Hematopoietic multipotent progenitor cell treated with erythropoietin and hydrocortisone succinate and interleukin-3 and kit ligand, for 15 days (in vitro differentiated cells): ENCODE measurements at regions not wholly inside any gene's neighbourhood (a gene's known extent, or its start where the extent isn't known, plus 50 kb on each side); places are given as distances from the start of the nearest gene placed in this dataset.

Source experiments
- DNase-seq: peaks from one replicate; pipeline ENCODE4 v3.0.0-alpha.2; 2015; ENCODE audit warnings: low spot score

DNA sequence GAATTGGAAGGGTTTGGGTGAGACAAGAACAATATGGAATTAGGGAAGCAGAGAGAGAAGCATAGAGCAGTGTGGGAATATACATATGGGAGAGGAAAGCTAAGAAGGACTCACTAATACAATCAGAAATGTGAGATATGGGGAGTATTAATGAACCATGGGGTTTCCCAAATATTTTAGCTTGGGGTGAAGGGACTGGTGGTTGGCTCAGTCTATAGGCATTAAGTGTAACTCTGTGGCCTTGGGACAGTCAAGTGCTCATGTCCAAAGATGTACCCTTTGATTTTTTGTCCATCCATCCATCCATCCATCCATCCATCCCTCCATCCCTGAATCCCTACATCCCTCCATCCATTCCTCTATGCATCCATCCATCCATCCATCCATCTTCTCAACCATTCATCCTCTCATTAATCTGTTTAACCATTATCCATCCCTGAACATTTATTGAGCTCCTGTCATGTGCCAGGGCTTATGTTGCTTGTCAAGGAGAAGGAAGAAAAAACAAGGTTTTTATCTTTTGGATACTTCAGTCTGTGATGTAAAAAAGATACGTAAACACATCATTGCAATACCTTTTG lies 263.4 kb upstream of the CHD6 start:
- no peak for DNase-seq

DNA sequence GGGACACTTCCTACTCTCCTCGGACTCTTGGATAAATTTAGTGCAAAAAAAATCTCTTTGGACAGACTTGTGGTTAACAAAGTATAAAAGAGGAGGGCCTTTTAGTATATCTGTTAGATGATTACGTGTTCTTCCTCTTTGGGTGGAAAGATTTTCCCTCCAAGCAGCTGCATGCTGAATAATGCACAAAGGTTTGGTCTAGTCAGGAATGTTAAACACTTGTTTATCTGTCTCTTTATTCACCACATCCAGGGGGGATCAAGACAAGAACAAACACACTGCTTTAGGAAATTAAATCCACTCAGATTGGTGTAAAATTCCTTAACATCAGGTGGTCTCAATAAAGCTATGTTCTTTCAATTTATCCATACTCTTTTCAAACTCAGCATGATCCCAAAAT lies 260.9 kb upstream of the CHD6 start:
- DNase-seq = no peak

DNA sequence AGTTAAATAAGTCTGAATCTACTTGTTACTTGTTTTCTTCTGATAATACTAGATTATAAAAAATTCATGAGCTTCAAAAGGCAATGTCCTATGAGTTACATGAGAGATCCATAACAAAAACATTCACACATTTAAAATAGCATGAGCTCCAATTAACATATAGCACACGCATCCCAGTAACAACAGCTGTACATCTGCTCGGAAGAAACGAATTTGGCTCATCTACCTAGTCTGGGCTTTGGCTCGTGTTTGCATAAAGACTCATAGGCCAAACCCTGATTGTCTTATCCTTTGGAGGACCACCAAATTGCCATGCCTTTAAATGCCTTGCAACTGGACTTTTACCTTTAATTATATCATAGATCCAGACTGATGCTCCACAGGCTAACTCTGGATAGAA lies 259.7 kb upstream of the CHD6 start:
- DNase-seq = no peak

DNA sequence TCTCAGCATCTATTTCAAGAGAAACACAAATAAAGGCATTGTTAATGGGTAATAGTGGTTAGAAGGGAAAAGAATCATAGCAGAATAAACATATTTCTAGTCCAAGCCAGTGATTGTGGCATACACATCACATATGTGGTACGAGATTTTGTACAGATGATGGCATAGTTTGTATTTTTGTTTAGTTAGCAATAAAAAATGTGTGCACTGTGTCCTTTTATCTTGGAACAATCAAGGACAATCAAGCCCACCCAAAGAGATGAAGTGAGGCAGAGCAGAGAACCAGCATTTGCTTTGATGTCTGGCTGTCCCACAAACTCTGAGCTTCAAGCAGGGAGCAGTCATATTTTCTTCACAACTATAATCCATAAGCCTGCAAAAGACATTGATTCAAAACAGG lies 256.5 kb upstream of the CHD6 start:
- DNase-seq = no peak

DNA sequence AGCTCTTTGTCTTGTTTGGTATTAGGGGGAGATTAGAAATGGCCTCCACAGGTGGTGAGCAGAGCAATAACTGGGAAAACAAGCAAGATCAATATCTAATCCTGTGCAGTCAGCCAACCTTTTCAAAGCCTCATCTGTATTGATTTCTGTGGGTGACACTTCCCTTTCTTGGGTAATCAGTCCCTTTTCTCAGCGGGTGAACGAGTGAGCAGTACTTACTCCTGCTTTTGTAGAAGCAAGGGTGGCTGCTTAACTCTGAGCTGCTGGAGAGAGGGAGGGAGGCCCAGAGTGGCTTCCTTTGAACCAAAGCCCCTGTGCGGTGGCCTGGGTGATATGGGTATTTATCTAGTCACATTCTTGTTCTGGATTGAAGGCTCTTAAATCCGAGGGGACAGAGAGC lies 254.8 kb upstream of the CHD6 start:
- no peak for DNase-seq

DNA sequence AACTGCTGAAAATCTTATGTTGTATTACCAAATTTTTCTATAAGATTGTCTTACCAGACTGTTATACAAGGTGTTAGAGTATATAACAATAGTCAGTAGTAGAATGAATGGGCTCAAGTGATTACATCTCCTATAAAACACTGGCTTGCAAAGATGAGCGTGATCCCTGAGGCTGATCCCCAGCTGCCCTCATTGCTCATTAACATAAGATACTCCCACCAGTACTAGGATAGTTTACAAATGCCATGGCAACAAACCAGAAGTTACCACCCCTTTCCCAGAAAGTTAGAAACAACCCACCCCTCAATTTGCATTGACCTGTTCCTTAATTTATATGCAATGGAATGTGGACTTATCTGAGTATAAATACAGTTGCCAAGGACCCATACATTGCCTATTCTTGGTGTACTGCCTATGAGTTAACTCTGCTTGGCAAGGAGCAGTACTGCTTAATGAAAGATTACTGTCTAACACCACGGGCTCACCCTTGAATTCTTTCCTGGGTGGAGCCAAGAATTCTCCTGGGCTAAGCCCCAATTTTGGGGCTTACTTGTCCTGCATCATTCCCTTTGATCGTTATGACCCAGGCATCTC lies 252.8 kb upstream of the CHD6 start:
- no peak for DNase-seq

DNA sequence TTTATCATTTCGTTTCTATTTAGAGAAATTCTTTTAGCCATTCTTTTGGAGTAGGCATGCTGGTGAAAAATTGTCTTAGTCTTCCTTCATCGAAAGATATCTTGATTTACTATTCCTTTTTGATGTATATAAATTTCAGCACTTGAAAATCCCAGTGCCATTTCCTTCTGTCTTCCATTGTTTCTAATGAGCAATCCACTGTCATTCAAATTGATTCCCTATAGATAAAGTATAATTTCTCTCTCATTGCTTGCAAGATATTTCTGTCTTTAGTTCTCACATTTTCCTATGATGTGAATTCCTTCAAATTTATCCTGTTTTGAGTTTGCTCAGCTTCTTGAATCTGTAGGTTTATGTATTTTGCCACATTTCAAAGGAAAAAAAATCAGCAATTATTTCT lies 251.1 kb upstream of the CHD6 start:
- no peak for DNase-seq

DNA sequence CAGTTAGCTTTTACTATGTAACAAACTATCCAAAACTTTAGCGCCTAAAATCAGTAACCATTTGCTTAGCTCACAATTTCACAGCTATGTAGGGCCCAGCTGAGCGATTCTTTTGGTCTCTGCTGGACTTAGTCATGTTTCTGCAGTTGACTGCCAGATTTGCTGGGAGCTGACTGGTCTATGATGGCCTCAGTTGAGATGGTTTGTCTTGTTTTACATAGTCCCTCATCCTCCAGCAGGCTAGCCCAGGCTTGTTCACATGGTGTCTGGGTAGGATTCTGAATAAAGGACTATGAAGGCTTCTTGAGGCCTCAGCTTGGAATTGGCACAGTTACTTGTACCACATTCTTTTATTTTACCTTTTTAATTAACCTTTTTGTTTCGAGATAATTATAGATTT lies 247.8 kb upstream of the CHD6 start:
- no peak for DNase-seq

DNA sequence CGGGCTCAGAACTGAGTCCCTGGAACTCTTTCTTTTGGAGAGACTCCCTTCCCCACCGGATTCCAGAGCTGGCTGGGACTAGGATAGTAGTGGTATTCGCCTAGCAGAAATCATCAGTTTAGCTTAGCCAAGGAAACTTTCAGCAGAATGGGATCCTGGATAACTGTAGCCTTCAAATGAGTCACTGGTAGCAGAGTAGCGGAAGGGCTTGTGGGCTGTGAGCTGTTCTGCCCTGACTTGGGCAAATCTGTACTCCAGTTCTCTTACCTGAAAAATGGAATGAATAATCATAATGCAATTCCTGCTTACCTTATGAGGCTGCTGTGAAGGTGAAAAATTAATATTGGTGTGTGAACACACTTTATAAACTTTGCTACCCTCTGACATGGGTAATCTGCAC lies 244.3 kb upstream of the CHD6 start:
- DNase-seq = no peak

DNA sequence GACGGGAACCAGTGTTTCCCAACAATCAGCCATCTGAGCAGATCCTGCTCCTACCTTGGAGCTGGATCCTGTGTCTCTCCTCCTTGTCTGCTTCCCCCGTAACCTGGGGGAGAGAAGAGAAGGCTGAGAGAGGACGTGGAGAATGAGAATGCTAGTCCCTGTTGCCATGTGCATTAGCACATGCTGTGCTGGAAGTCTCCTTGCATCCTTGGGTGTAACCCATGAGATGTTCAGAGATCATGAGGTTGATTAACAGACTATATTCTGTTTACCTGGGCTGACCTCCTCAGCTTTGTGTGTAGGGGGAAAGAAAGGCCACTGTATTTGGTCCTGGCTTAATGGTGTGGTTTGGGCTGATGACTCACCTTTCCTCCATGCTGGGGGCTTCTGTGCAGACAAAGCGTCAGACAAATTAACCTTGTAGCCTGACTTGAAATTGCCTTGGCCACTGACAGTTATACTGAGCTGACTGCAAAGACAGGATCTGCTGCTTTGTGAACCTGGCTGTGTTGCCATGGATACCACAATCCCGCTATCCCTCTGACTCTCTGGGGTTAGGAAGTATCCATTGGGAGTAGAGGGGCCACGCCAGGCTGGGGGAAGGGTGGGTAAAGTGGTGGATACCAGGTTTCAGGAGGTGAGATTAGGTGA lies 243.7 kb upstream of the CHD6 start:
- DNase-seq = no peak

DNA sequence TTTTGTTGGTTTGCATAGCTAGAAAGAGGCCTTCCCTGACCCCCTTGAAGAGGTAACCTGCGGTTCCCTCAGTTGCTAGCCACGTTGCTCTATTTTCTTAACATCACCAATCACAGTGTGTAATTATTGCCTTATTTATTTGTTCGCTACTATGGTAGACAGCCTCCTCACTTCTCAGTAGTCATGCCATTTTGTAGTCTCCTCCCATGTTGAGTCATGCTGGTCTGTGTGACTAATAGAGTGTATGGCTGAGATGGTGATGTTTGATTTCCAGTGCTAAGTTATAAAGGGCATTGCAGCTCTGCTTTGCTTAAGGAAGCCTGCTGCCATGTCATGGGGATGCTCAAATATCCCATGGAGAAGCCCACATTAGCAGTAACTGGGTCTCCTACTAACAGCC lies 236.6 kb upstream of the CHD6 start:
- no peak for DNase-seq

DNA sequence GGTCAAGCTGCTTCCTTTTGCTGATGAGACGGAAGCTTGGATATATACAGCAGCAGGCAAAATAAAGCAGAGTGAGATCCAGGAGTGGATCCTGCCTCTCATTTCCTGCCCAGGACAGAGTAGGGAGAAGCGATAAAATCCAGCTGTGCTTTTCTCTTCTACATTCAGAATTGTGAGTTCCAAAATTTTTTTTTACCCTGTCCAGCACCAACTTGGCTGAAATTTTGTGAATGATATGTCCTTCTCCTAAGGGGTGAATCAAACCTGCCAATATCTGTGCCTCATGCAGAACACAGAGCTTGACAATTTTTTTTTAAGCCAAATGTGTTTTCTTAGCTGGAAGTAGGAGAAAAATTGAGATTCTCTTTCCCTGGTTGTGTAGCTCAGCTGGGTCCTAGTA lies 235.6 kb upstream of the CHD6 start:
- no peak for DNase-seq

DNA sequence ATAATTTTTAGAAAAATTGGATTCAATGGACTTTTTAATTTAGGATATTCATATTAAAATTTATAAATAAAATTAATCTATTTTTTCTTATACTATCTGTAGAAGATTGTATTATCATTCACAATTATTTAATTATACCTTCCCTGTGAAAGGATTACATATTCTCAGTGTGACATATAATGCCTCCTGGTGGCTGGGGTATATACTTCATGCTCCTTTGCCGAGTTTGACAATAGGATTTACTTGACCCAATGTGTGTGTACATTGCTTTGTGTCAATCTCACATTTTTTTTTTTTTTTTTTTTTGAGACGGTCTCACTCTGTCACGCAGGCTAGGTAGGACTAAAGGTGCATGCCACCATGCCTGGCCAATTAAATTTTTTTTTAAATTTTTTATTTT lies 230.0 kb upstream of the CHD6 start:
- DNase-seq = no peak

DNA sequence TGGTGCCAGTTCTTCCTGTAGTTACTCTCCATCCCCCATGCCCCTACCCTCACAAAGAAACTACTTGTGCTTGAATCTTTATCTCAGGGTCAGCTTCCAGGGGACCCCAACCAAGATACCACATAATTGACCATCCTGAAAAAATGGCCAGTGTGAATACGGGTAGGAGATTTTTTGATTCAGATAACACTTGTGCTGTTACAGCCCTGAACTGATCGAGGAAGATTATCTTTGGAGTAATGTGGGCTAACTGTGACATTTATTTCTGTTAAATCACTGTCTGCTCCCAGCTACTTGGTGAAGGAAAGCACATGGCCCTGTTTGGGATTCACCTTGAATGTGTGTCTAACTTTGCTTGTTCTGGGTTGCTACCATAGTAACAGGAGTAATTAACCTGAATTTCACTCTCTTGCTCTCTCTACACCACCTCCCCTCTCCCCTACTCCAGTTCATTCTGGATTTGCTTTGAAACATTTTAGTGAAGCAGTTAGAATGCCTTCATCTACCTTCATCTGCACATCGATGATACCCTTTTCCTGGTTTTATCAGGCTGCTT lies 219.6 kb upstream of the CHD6 start:
- no peak for DNase-seq

DNA sequence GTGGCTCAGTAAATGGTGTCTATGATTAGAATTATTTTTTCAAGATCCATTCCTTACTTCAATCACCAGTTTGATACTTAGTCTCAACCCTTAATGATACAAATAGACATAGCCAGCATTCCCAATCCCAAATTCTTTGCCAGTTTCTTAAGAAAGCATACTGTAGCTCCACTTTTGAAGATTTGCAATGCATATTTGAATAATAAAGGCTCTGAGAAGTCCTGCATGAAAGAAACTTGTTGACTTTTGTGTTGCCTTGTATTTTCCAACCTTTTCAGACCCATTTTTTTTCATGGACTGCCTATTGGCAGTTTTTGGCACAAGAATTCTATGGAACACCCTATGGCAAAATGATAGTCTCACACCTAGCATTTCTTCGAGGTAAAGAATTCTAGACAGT lies 215.6 kb upstream of the CHD6 start:
- DNase-seq = no peak

DNA sequence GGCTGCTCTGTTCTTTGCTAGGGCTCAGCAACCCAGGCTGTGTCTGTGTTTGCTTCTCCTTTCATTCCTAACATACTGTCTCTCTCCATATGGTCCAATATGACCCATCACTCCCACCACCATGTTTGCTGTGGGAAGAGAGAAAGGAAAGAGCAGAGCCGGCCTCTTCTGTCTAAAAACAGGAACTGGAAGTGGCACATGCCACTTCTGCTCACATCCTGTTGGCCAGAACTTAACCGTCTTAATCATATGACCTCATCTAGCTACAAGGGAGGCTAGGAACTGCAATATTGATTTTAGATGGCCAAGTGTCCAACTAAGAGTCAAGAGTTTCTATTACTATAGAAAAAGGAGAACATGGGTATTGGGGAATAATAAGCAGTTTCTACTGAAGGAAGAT lies 212.5 kb upstream of the CHD6 start:
- no peak for DNase-seq

DNA sequence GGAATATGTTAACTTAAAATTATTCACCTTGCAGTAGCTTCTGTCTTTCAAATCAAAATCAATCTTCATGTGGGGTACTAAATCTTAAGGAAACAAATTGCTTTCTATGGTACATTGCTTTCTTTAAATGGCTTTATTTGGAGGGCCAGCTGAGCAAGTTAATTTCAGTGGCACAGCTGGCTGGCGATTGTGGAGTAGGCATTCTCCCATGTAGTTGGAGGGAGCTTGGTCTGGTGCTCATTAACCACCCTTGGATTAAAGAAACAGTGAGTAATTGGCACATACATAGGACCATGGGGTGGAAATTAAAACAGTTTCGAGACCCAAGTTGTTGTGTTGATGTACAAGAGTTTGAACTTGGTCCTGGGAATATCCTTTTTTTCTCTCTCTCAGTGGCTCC lies 201.3 kb upstream of the CHD6 start:
- no peak for DNase-seq

DNA sequence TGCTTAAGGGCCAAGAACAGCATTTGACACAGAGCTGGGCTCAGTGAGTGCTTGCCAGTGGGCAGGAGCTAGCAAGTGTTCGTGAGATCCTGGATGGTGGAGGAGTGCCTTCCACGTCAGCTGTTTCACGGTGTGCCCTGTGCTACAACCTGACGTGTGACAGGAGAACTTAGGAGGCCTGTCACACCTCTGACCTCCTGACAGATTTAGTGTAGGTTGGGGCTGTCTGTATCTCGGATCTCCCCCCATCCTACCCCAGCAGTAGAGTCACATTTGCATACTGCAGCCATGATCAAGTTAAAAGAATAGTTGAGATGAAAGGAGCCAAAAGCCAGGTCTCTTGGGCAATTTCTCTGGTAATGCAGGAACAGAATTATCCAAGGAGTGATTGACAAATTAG lies 200.8 kb upstream of the CHD6 start:
- no peak for DNase-seq

DNA sequence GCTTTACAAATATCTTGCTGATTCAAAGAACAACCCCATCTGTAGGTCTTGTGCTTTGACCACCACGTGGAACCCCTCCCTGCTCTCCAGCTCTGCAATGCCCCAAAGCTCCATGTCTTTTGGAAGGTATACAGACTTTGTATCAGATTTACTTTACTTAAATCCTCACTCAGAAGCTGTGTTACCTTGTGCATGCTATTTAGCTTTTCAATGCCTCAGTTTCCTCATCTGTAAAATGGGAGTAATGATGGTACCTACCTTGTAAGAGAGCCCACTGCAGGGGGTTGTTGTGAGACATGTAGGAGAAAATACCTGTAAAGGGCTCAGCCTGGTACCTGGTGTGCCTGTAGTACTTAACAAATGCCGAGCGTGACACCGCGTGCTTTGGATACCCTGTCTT lies 200.2 kb upstream of the CHD6 start:
- no peak for DNase-seq

DNA sequence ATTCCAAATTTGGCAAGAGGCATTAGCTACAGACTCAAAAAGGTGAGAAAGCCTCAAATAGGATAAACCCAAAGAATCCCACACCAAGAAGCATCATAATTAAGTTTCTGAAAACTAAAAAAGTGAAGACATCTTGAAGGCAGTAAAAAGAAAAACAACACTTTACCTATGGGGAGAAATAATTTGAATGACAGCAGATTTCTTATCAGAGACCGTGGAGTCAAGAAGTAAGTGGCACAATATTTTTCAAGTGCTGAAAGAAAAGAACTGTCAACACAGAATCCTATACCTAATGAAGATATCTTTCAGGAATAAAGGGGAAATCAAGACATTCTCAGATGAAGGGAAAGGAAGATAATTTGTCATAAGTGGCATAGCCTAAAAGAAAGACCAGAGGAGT lies 193.3 kb upstream of the CHD6 start:
- DNase-seq = no peak

DNA sequence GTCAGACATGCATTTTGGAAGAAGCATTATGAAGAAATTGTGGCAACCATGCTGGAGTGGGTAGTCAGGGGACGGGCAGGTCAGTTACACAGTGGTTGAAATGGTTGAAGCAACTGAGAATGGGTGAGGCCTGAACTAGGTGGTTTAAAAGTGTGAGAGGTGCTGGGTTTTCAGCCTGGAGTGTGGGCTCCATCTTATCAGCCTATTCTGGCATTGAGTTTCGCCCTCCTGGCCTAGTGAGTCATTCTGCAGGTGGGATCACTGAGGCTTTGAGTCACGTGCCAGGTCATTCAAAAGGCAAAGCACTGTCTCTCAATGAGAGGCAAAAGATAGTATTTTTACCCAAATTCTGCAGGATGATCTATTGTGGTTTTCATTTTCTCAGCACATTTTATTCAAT lies 181.9 kb upstream of the CHD6 start:
- DNase-seq = no peak

DNA sequence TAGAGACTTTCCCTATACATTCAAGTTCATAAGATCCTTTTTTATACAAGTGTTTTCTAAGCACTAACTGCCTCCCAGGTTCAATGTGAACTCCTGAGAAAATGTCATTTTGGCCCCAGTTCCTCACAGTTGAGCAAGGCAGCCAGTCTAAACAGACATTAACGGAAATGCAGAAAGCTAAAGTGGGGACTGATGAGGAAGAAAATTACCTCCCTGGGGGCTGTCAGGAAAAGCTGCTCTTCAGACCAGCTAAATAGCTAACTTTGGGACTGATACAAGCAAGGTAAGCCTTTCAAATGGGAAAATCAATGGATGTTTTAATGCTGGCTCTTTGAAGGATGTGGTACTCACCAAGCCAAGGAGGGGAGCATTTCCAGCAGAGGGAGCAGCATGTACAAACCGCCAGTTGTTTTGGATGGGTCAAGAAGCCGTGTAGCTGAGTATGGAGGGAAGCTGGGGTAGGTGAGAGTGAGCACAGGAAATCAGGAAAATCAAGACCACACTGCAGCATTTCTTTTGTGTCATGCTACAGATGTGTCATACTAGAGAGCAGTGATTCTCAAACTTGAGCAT lies 180.8 kb upstream of the CHD6 start:
- DNase-seq = no peak

DNA sequence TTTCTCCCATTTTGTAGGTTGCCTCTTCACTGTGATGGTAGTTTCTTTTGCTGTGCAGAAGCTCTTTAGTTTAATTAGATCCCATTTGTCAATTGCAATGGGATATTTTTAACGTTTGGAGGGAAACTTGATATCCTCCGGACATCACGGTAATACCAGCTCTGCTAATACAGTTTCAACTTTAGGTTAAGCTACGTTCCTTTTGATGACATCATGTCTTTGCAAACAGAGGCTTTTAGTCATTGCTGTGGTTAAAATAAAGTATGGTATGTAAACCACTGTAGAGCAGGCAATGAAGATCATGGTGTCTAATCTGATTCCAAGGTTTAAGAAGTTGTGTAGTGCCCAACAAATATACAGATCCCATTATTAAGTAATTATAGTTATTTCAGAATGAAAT lies 168.0 kb upstream of the CHD6 start:
- DNase-seq = no peak
